DOHH2 (cell line): ENCODE measurements at regions not wholly inside any gene's neighbourhood (a gene's known extent, or its start where the extent isn't known, plus 50 kb on each side); places are given as distances from the start of the nearest gene placed in this dataset.

ENCODE experiments used
- EZH2phosphoT487 ChIP-seq: fragments of 200-600 bp; sonication (generic); IDR thresholded peaks from 2 replicates; pipeline ENCODE4 v1.6.1; 2017; ENCODE audit warnings: borderline replicate concordance, mild to moderate bottlenecking, antibody characterized with exemption, low read length, moderate library complexity, mixed read lengths
- TF ChIP-seq, protein P1 (sequence below): fragments of 200-600 bp; sonication (generic); IDR thresholded peaks from one replicate; pipeline ENCODE4 v1.5.1; 2014; ENCODE audit warnings: antibody characterized with exemption, mild to moderate bottlenecking, low read depth, low read length; ENCODE audit not compliant: poor library complexity, severe bottlenecking

GRCh38 chr12:75600146-75600545, 88.7 kb upstream of the KRR1 start:
- no peak for TF ChIP-seq EZH2phosphoT487
- TF ChIP-seq, protein P1, sequence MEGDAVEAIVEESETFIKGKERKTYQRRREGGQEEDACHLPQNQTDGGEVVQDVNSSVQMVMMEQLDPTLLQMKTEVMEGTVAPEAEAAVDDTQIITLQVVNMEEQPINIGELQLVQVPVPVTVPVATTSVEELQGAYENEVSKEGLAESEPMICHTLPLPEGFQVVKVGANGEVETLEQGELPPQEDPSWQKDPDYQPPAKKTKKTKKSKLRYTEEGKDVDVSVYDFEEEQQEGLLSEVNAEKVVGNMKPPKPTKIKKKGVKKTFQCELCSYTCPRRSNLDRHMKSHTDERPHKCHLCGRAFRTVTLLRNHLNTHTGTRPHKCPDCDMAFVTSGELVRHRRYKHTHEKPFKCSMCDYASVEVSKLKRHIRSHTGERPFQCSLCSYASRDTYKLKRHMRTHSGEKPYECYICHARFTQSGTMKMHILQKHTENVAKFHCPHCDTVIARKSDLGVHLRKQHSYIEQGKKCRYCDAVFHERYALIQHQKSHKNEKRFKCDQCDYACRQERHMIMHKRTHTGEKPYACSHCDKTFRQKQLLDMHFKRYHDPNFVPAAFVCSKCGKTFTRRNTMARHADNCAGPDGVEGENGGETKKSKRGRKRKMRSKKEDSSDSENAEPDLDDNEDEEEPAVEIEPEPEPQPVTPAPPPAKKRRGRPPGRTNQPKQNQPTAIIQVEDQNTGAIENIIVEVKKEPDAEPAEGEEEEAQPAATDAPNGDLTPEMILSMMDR = no peak
